ENCODE measurements at regions not wholly inside any gene's neighbourhood (a gene's known extent, or its start where the extent isn't known, plus 50 kb on each side); places are given as distances from the start of the nearest gene placed in this dataset.

- TF ChIP-seq, protein P1, sequence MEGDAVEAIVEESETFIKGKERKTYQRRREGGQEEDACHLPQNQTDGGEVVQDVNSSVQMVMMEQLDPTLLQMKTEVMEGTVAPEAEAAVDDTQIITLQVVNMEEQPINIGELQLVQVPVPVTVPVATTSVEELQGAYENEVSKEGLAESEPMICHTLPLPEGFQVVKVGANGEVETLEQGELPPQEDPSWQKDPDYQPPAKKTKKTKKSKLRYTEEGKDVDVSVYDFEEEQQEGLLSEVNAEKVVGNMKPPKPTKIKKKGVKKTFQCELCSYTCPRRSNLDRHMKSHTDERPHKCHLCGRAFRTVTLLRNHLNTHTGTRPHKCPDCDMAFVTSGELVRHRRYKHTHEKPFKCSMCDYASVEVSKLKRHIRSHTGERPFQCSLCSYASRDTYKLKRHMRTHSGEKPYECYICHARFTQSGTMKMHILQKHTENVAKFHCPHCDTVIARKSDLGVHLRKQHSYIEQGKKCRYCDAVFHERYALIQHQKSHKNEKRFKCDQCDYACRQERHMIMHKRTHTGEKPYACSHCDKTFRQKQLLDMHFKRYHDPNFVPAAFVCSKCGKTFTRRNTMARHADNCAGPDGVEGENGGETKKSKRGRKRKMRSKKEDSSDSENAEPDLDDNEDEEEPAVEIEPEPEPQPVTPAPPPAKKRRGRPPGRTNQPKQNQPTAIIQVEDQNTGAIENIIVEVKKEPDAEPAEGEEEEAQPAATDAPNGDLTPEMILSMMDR (IDR thresholded peaks at IDR 0.05) = no peak
- no peak for TF ChIP-seq POLR2A (IDR thresholded peaks at IDR 0.05)
Measured at GRCh38 chr1:56072310-56072709, 507.1 kb downstream of the PLPP3 start.
